GM12878 (cell line): ENCODE measurements at regions not wholly inside any gene's neighbourhood (a gene's known extent, or its start where the extent isn't known, plus 50 kb on each side); places are given as distances from the start of the nearest gene placed in this dataset.

Experiments used
- ATAC-seq: fragments of 200-7000 bp; cut with Tn5 transposase; 3 replicates; pipeline ENCODE4 v1.9.1; 2020; ENCODE audit warnings: mild to moderate bottlenecking, moderate library complexity
- BruUV-seq: library from RNA; stranded (reverse); fragments of 400-500 nt; replicated peaks from 2 replicates; lab custom pipeline; 2021; lab: Mats Ljungman, UMichigan
- CTCF ChIA-PET: fragments of 300-600 bp; sonication (Branson Sonifier 250); formaldehyde crosslinking; extraction: SDS; loops from one replicate; lab custom pipeline; 2021; ENCODE audit warnings: inconsistent platforms; lab: Yijun Ruan, JAX
- POLR2A ChIA-PET: fragments of 350-600 bp; formaldehyde crosslinking; extraction: SDS; loops from one replicate; lab custom pipeline; 2021; ENCODE audit warnings: inconsistent platforms; lab: Charles Lee
- RAD21 ChIA-PET: fragments of 300-600 bp; sonication (Branson Sonifier 250); formaldehyde crosslinking; loops from one replicate; lab custom pipeline; 2023; ENCODE audit warnings: antibody characterized with exemption; ENCODE audit not compliant: unreplicated experiment; lab: Charles Lee
- SMC1A ChIA-PET: fragments of 300-600 bp; sonication (Branson Sonifier 250); formaldehyde crosslinking; loops from one replicate; lab custom pipeline; 2023; ENCODE audit not compliant: unreplicated experiment, uncharacterized antibody; lab: Charles Lee
- DNase-seq: peaks from one replicate; pipeline ENCODE4 v3.0.0-alpha.2; 2011; ENCODE audit warnings: low read depth, low spot score
- FAIRE-seq: peaks from 3 replicates; lab custom pipeline; 2011; peaks lifted over from hg19 to GRCh38; lab: Jason Lieb, UNC
- H2AFZ ChIP-seq: 2 replicates; pipeline ENCODE4 v1.6.0; 2011; ENCODE audit warnings: low read depth, low read length, control low read depth; ENCODE audit not compliant: control insufficient read depth
- H3K27ac ChIP-seq: 2 replicates; pipeline ENCODE4 v1.5.1; 2011; ENCODE audit warnings: control low read depth; ENCODE audit not compliant: control insufficient read depth, insufficient read depth
- H3K27me3 ChIP-seq, 2 experiments: replicated peaks in 1 of 2; 2 replicates each; pipeline versions ENCODE4 v1.6.0 to v1.6.1; 2011; ENCODE audit warnings: low read length in 1 of 2; ENCODE audit not compliant: control insufficient read depth in 2 of 2, insufficient read depth in 2 of 2
- H3K36me3 ChIP-seq, 2 experiments: 2 replicates each; pipeline ENCODE4 v1.5.1; 2011; ENCODE audit warnings: low read length in 1 of 2; ENCODE audit not compliant: control insufficient read depth in 2 of 2, insufficient read depth in 2 of 2
- H3K4me1 ChIP-seq: 2 replicates; pipeline ENCODE4 v1.6.1; 2011; ENCODE audit warnings: mild to moderate bottlenecking, low read length, moderate library complexity, mixed read lengths; ENCODE audit not compliant: control insufficient read depth, insufficient read depth
- H3K4me2 ChIP-seq: 2 replicates; pipeline ENCODE4 v1.6.0; 2011; ENCODE audit warnings: control low read depth; ENCODE audit not compliant: control insufficient read depth, insufficient read depth
- H3K4me3 ChIP-seq: fragments of 200-600 bp; sonication (generic); 2 replicates; pipeline ENCODE4 v1.5.1; 2016
- H3K79me2 ChIP-seq: 2 replicates; pipeline ENCODE4 v1.6.0; 2011; ENCODE audit warnings: low read length; ENCODE audit not compliant: control insufficient read depth, insufficient read depth
- H3K9ac ChIP-seq: 2 replicates; pipeline ENCODE4 v1.8.0; 2011; ENCODE audit warnings: low read length, control low read depth, mixed read lengths; ENCODE audit not compliant: control insufficient read depth, insufficient read depth
- H3K9me3 ChIP-seq: replicated peaks from 3 replicates; pipeline ENCODE4 v1.5.1; 2011; ENCODE audit warnings: mild to moderate bottlenecking, low read length; ENCODE audit not compliant: control insufficient read depth, insufficient read depth
- H4K20me1 ChIP-seq: 2 replicates; pipeline ENCODE4 v1.6.0; 2011; ENCODE audit not compliant: control insufficient read depth, insufficient read depth
- BACH1 ChIP-seq: fragments of 450-650 bp; IDR thresholded peaks from 2 replicates; pipeline ENCODE4 v1.6.1; 2017; ENCODE audit warnings: mild to moderate bottlenecking, borderline replicate concordance
- CHD2 ChIP-seq: IDR thresholded peaks from 2 replicates; pipeline ENCODE4 v1.6.1; 2011; ENCODE audit warnings: low read depth, low read length, improper control_type of control experiment, borderline replicate concordance
- E4F1 ChIP-seq: fragments of 450-650 bp; IDR thresholded peaks from 2 replicates; pipeline ENCODE4 v1.6.1; 2018; ENCODE audit warnings: borderline replicate concordance, mild to moderate bottlenecking; ENCODE audit not compliant: partially characterized antibody
- ELK1 ChIP-seq: IDR thresholded peaks from 2 replicates; pipeline ENCODE4 v1.6.1; 2012; ENCODE audit warnings: low read depth, low read length, improper control_type of control experiment
- HSF1 ChIP-seq: fragments of 150-350 bp; IDR thresholded peaks from 2 replicates; pipeline ENCODE4 v1.6.1; 2014; ENCODE audit warnings: mild to moderate bottlenecking, low read depth, low read length
- JUND ChIP-seq: IDR thresholded peaks from 2 replicates; pipeline ENCODE4 v1.6.1; 2012; ENCODE audit warnings: low read depth, mild to moderate bottlenecking, low read length, improper control_type of control experiment, moderate library complexity
- NFIC ChIP-seq: IDR thresholded peaks from 2 replicates; pipeline ENCODE4 v1.6.1; 2012; ENCODE audit warnings: low read depth, mild to moderate bottlenecking, inconsistent platforms, low read length, moderate library complexity
- PML ChIP-seq: IDR thresholded peaks from 2 replicates; pipeline ENCODE4 v1.6.1; 2012; ENCODE audit warnings: low read length, inconsistent platforms
- POLR2AphosphoS5 ChIP-seq: IDR thresholded peaks from 2 replicates; pipeline ENCODE4 v1.6.1; 2011; ENCODE audit warnings: mild to moderate bottlenecking, low read length, inconsistent platforms
- RAD51 ChIP-seq: fragments of 450-650 bp; IDR thresholded peaks from 2 replicates; pipeline ENCODE4 v1.6.1; 2016; ENCODE audit warnings: moderate library complexity, mild to moderate bottlenecking, inconsistent platforms
- TCF3 ChIP-seq: IDR thresholded peaks from 2 replicates; pipeline ENCODE4 v1.6.1; 2012; ENCODE audit warnings: low read depth, mild to moderate bottlenecking, low read length, borderline replicate concordance; ENCODE audit not compliant: insufficient read depth
- WGBS: methylation state at CpG from one replicate; pipeline ENCODE4 v1.1.6; 2016; ENCODE audit warnings: low lambda C conversion rate; ENCODE audit not compliant: insufficient replicate concordance, insufficient coverage; ENCODE audit errors: missing lambda C conversion rate; 5-methylcytosine and 5-hydroxymethylcytosine counted together
- in situ Hi-C: fragments of 300-500 bp; cut with MboI; formaldehyde crosslinking; loops from 9 replicates; pipeline ENCODE4 v1.14.3; 2018; ENCODE audit warnings: mixed read lengths
- intact Hi-C: fragments of 100-400 bp; cut with micrococcal nuclease; formaldehyde crosslinking; loops from one replicate; pipeline ENCODE4 v1.14.2; 2022; ENCODE audit not compliant: unreplicated experiment
- TF ChIP-seq, protein P1 (sequence below): fragments of 450-650 bp; IDR thresholded peaks from 2 replicates; pipeline ENCODE4 v1.6.1; 2016; ENCODE audit warnings: mild to moderate bottlenecking

DNA sequence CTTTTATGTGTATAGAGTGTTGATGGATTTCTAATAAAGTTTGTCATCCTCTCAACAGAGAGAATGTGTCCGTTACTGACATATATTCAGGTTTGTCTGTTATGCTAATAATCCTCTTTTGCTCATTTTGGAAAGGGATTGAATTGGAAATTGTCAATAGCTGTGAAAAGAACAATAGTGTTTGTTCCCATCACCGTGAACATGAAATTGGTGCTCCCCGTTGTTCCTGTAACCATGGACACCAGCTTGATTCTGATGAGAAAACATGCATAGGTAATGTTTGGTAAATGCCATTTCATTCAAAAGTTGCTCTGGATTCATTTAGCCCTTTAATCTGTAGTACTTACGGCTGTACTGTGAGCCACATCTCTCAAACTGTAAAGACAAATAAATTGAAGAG lies 707.0 kb upstream of the GOLIM4 start:
- POLR2A ChIA-PET = no interaction called here
- Histone ChIP-seq H3K27ac (no peak overlapping the region), H3K79me2 (no peaks in the 10 kb centered on the region), H4K20me1 (no peaks in the 10 kb centered on the region), H3K4me2 (no peak overlapping the region), H2AFZ (no peak overlapping the region), H3K36me3 (no peaks in the 10 kb centered on the region), H3K27me3 (no peaks in the 10 kb centered on the region), H3K4me3 (no peak overlapping the region), H3K9me3 (no peaks in the 10 kb centered on the region), H3K9ac (no peak overlapping the region), H3K4me1 (no peaks in the 10 kb centered on the region)
- RAD21 ChIA-PET = no interaction called here
- CTCF ChIA-PET = interaction anchor here (1.2 kb wide), 1 partner anchor 13 kb away, joined by 3 read pairs; no protein-coding TSS in a partner anchor
- FAIRE-seq (no peak), ATAC-seq (no peak), DNase-seq (no peak)
- SMC1A ChIA-PET = no interaction called here
- in situ Hi-C loops (no loop called here), intact Hi-C loops (no loop called here)
- 51% methylated on average over 4 of the region's 4 CpGs for WGBS
- TF ChIP-seq BACH1 (no peak), RAD51 (no peak), JUND (no peak), PML (no peak), POLR2AphosphoS5 (no peak), TCF3 (no peak)
- BruUV-seq = no TSS peak

GRCh38 chr3:168801794-168802193 lies 706.1 kb upstream of the GOLIM4 start:
- DNase-seq = no peak
- Histone ChIP-seq H3K36me3 (no peaks in the 10 kb centered on the region), H3K4me1 (no peaks in the 10 kb centered on the region), H3K4me2 (no peak overlapping the region), H3K9ac (no peak overlapping the region), H3K9me3 (no peaks in the 10 kb centered on the region), H3K27me3 (no peaks in the 10 kb centered on the region), H3K4me3 (no peak overlapping the region), H3K79me2 (no peaks in the 10 kb centered on the region), H4K20me1 (no peaks in the 10 kb centered on the region), H3K27ac (no peak overlapping the region), H2AFZ (no peak overlapping the region)
- in situ Hi-C loops = no loop called here
- intact Hi-C loops = no loop called here
- ATAC-seq = no peak
- SMC1A ChIA-PET = no interaction called here
- WGBS = 6% methylated on average over 1 of the region's 1 CpG
- CTCF ChIA-PET = interaction anchor here (0.5 to 0.6 kb wide), 2 partner anchors 384 to 486 kb away, joined by 3 to 4 read pairs; no protein-coding TSS in a partner anchor
- RAD21 ChIA-PET = no interaction called here
- BruUV-seq = no TSS peak
- FAIRE-seq = no peak
- POLR2A ChIA-PET = interaction anchor here (0.6 kb wide), 2 partner anchors 18 to 680 kb away, joined by 3 to 7 read pairs; no protein-coding TSS in a partner anchor
- TF ChIP-seq E4F1 = no peak
- TF ChIP-seq JUND = no peak
- no peak for TF ChIP-seq NFIC
- TF ChIP-seq, protein P1, sequence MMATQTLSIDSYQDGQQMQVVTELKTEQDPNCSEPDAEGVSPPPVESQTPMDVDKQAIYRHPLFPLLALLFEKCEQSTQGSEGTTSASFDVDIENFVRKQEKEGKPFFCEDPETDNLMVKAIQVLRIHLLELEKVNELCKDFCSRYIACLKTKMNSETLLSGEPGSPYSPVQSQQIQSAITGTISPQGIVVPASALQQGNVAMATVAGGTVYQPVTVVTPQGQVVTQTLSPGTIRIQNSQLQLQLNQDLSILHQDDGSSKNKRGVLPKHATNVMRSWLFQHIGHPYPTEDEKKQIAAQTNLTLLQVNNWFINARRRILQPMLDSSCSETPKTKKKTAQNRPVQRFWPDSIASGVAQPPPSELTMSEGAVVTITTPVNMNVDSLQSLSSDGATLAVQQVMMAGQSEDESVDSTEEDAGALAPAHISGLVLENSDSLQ = no peak
- no peak for TF ChIP-seq ELK1
- TF ChIP-seq HSF1 = no peak
- TF ChIP-seq CHD2 = no peak
